OCI-LY3 (cell line): ENCODE measurements at regions not wholly inside any gene's neighbourhood (a gene's known extent, or its start where the extent isn't known, plus 50 kb on each side); places are given as distances from the start of the nearest gene placed in this dataset.

Experiments
- CTCF ChIP-seq: fragments of 200-600, 300-600 bp; sonication (generic); IDR thresholded peaks from 2 replicates; pipeline ENCODE4 v1.5.1; 2014; ENCODE audit warnings: antibody characterized with exemption, low read length, low read depth
- EZH2phosphoT487 ChIP-seq: fragments of 200-600 bp; shearing (Covaris generic); IDR thresholded peaks from 2 replicates; pipeline ENCODE4 v1.6.1; 2018; ENCODE audit warnings: antibody characterized with exemption, mixed run types, low read depth

DNA sequence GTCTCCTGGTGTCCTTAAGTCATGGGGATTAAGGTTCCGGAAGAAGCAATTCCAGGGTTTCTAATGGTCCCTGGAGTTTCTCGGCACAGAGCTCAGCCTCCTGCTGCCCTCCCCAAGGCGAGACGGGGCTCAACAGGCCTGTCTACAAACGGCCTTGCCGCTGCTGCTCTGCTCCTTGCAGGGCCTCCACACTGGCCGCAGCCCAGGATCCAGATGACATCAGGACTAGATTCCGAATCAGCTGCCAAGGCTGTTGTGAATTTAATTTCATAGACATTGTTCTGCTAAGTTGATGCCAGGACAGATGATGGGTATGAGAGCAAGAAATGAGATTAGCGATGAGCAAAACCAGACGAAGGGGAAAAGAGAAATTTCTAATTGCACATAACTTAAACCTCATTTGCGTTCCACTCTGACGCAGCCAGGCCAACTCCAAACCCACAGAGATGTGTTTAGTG, 103.6 kb upstream of the BACE2 start:
- TF ChIP-seq CTCF (no peak), EZH2phosphoT487 (no peak)
